GM11168 (cell line): ENCODE measurements at regions not wholly inside any gene's neighbourhood (a gene's known extent, or its start where the extent isn't known, plus 50 kb on each side); places are given as distances from the start of the nearest gene placed in this dataset.

Experiments
- in situ Hi-C: fragments of 300-500 bp; cut with MboI; formaldehyde crosslinking; loops from one replicate; pipeline ENCODE4 v1.12.0; 2022; ENCODE audit warnings: low sequenced_read_pairs; ENCODE audit not compliant: unreplicated experiment

DNA sequence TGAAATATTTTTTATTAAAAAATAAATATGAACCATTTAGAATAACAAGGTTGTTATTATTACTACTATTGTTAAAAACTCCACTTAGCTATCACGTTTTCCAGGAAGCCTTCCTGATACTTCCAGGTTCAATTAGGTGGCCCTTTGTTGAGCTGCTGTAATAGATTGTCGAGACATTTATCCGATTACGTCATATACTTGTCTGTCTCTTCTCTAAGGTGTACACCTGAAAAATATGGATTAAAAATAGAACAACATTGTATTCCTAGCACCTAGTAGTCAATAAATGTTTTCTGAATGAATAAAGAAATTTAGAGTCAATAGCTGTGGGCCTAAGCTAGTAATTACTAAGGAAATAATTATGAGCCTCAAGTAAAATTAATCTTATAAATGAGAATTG is 359.6 kb downstream of the RNF144B start:
- in situ Hi-C loops = no loop called here

DNA sequence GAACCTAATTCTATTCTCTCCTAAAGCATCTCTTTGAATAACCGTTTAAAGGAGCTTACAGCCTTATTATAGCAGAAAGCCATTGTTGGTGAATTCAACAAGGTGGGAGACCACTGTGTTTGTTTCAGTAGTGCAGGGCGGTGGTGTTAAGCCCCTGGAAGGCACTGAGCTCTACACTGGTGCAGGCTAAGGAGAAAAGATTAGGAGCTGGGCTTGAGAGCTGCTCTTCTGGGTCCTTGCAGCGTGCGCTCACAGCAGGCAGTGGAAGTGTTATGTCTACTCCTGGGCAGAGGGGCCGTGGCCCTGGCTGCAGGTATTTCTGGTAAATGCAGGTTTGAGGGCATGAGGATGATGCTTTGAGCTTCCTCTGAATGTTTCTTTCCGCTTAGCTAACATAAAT is 361.2 kb downstream of the RNF144B start:
- in situ Hi-C loops = no loop called here

DNA sequence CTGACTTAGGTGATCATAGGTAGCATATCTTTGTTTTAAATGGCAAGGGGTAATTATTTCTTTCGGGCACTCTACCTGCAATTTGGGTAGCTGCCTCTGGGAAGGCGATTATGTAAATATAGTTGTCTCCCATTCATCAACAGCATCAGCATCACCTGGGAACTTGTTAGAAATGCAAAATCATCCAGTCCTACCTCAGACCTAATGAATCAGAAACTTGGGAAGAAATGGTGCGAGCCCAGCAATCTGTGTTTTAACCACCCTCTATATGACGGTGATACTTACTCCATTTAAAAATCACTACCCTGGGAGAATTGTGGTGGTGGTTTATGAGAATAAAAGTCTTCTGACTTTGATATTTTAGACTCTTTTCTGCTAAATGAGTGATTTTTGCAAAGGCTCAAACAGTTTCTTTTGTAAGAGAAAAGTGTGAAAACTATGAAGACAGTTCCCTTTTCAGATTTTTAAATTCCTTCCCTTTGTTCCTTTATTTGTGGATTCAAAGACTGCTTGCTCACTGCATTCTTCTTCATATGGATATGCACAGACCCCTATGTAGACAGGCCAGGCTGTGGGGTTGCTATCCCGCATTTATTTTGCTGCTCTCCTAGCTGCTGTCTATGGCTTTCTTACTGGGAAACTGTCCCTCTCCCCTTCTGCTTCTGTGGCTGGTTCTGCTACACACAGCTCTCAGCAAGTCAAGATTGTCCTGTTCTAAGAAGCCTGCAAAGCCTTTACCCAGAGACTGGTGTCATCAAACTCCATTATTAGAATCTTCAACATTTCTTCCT is 365.3 kb downstream of the RNF144B start:
- in situ Hi-C loops = no loop called here

DNA sequence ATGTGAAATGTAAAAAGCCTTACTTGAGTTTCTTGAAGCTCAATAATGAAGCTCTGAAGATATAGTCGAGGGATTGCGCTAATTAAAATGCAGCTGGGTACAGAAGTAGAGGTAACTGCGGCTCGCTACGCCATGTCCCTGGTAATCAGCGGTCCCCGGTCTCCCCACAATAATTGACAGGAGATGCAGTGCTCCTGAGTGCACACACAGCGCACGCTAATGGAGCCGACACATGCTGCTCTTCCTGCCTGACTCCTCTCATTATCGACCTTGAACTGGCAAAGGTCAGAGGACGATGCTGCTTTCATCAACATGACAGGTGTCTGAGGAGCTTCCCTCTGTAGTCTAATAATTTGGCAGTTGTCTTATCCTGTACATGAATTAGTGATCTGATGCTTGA is 365.9 kb downstream of the RNF144B start:
- in situ Hi-C loops = no loop called here

DNA sequence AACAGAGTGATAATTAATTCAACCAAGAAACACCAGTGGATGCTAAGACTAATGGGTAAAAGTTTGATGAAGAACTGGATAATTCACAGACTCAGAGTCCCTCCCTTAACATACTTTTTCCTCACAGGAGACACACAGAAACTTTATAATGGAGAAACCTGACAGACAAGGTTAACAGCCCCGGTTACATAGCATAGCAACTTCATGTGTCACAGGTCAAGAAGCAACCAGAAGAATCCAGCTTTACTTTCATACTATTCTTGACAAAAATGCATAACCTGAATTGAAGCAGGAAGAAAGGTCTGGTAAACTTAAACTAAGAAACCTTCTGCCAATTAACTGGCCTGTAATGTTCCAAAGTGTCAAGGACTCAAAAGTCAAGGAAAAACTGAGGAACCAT is 375.9 kb downstream of the RNF144B start:
- in situ Hi-C loops = no loop called here

DNA sequence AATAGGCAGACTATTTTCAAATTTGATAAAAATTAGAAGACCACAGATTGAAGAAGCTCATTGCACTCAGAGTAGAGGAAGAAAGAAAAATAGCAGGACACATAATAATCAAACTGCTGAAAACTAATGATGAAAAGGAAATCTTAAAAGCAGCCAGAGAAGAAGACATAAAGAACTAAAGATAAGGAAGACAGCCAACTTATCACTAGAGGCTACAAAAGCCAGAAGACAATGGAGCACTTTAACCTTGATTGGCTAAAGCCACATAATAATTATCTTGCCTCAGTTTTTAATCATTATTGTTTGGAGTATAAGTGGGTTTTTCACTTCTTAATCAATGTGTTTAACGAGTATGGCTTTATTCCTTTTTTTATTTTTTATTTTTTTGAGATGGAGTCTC is 397.6 kb downstream of the RNF144B start:
- in situ Hi-C loops = no loop called here

DNA sequence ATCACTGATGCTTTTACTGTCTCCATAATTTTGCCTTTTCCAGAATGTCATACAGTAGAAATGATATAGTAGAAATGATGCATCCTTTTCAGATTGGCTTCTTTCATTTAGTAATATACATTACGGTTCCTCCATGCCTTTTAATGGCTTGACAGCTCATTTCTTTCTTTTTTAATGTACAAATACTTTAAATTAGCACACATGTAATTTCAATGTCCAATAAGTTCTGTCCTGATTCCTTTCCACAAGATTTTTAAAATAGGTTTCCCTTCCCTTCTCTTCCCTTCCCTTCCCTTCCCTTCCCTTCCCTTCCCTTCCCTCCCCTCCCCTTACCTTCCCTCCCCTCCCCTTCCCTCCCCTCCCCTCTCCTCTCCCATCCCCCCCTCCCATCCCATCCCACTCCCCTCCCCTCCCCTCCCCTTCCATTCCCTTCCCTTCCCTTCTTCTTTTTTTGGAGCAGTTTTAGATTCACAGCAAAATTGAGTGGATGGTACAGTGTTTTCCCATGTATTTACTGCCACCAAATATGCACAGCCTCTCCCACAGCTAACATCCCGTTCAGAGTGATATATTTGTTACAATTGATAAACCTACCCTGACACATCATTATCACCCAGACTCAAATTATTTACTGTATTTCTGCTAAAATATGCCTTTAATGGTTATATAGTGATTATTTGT is 398.8 kb downstream of the RNF144B start:
- in situ Hi-C loops = no loop called here

DNA sequence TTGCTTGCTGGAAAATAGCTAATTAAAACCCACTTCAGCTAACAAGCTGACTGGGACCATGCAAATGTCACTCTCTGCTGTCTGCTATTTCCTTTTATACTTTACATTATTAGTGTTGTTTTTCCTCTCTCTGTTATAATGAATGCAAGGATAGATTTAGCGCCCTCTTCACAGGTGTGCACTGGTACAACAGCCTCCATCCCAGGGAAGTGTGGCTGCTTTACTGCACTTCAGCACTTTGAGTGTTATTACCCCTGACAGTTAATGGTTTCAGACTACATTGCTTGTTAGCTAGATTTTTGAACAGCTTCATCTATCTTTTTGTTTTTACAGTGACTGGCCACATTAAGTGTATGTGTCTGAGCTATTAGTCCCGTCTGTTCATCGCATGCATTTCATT is 405.7 kb downstream of the RNF144B start:
- in situ Hi-C loops = no loop called here

DNA sequence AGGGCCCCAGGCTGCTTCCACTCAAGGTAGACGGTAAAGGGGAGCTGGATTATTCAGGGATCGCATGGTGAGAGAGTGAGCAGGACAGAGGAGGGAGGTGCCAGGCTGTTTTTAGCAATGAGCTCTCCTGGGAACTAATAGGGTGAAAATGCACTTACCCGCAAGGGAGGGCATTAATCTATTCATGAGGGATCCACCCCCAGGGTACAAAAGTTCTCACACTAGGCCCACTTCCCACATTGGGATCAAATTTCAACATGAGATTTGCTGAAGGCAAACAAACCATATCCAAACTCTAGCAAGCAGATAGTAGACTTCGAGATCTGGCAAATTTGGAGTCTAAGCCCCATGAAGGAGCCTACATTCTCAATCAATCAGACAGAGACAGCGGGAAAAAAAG is 408.6 kb downstream of the RNF144B start:
- in situ Hi-C loops = no loop called here

DNA sequence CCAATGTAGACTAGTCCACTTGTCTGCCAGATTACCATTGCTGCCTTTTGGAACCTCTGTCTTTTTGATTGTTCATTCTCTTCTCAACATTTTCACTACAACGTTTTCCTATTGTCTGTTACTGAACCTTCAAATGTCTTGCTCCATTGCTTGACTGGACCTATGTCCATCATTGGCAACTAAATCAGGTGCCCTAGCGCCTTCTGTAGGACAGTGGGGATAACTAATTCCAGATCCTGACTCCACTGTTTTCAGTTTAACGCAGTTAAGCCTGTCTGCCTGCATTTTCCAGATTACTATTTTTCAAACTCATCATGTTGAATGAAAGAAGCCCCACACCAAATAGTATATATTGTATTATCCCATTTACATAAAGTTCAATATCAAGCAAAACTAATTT is 433.6 kb downstream of the RNF144B start:
- in situ Hi-C loops = no loop called here

DNA sequence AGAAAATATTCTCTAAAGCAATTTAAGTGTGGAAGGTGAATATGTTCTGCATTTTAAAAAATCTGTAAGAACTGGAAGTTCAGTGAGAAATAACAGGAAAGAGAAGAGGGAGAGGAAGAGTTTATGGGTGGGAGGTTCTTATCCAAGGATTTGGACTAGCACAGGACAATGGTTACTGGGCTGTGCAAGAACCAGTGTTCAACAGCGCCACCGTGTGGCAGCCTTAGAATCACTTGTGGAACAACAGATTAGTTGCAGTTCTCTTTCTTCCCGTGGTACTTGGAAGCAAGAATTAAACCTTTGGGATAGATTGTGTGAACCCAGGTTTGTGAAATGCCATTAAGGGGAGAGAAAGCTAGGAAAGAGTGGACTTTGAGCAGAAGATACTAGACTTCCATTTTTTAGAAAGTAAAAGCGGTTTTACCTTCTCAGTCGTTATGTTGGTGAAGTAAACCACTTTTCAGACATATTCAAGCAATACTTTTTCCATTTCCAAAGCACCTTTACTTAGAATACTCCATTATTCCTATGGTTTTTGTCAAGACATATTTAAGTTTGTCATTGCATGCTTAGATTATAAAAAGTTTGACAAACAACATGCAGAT is 436.7 kb downstream of the RNF144B start:
- in situ Hi-C loops = no loop called here

DNA sequence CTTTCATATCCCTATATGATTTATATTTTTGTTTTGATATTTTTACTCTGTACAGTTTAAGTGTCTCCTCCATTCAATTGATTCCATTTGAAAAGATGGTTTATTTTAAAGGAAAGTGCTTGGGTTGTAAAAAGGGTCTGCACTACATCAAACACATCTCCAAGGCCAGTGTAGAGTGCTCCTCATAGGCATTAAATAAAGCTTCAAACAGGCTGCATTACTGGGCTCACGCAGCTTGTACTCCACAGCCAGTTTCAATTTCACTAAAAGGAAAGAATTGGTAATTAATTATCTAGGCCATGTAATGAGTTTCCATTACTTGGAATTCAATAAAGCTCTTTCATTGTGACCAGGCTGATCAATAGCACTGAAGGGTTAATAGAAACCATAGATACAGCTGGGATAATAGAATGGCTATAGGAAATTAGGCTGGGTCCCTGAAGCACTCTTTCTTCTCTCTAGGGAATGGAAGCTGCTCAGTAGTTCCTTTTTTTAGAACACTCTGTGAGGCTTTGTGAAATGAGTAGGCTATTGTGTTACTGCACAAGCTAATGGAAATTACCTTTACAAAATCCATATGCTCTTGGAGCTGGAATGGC is 442.2 kb downstream of the RNF144B start:
- in situ Hi-C loops = no loop called here

DNA sequence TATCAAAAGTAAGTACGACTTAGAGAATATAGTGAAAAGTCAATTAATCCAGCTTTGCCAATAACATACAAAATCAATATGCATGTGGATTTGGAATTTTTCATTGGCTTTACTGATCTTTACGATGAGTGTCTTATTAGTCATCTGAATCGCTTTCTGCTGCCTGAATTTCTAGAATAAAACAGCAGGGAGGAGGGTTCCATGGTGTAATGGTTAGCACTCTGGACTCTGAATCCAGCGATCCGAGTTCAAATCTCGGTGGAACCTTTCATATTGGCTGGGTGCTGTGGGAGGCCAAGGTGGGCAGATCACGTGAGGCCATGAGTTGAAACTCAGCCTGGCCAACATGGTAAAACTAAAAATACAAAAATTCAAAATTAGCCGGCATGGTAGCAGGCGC is 448.8 kb downstream of the RNF144B start:
- in situ Hi-C loops = no loop called here

DNA sequence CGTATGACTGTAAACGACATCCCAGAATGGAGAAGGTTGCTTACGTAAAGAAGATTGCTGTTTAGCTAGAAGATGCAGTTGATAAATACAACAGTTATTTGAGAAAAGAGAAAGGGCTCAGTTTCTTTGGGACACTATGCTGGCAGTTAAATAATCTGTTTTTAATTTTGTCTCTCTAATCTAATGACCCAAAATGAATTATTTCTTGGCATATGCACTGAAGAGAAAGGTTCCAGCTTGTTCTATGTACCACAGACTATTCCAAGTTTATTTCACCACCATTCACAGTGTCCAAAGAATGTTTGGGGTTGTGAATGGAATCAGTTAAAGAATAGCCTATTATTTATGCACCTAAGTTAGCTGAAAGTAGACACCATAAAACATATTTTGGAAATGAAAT is 449.9 kb downstream of the RNF144B start:
- in situ Hi-C loops = no loop called here

DNA sequence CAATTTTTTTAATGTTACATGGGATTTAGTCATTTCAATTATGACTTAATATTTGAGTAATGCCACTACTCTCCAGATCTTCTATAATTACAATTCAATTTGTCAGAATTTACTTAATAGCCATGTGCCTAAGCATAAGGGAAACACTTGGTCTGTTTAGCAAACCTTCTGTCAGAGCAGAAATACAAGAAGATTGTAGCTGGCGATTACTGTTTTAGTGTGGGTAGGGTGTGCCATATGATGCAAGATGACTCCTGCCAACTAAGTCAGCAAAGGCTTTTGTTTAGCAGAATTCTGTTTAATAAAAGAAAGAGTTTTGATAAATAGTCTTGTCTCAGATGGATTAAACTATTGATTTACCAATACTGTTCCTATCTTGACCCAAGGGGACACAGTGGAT is 455.4 kb downstream of the RNF144B start:
- in situ Hi-C loops = no loop called here

DNA sequence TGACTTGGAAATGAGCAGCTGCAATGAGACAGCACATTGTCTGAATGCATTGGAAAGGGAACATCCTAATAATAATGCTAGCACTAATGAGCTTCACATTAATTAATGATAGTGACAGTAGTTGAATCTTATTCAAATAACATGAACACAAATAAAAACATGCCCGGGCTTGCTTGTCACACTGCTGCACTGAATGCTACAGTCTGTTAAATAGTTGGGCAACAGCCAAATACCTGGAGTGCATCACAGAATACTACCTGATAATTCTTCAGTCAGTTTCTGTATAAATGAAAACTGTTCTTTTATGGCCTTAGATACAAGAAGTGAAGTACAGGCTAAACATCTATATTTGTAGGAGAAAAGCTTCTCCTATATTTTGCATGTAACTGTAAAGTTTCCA is 458.7 kb downstream of the RNF144B start:
- in situ Hi-C loops = no loop called here

DNA sequence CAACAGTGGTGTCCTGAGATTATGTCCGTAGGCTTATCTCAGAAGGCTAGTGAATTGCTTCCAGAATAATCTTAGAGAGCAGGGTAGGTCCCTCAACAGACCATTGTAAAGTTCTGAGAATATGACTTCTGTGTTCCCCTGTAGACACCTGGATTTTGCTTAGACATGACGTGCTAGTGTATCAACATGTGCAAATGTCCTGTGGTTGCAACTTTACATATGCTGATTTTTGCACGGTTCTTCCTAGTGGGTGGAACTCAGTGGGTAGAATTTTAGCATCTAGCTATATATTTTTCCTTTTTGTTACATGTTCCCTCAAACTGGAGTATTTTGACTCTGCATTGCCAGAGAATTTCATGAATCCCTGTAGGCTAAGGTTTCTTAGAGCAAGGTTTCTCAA is 459.2 kb downstream of the RNF144B start:
- in situ Hi-C loops = no loop called here

DNA sequence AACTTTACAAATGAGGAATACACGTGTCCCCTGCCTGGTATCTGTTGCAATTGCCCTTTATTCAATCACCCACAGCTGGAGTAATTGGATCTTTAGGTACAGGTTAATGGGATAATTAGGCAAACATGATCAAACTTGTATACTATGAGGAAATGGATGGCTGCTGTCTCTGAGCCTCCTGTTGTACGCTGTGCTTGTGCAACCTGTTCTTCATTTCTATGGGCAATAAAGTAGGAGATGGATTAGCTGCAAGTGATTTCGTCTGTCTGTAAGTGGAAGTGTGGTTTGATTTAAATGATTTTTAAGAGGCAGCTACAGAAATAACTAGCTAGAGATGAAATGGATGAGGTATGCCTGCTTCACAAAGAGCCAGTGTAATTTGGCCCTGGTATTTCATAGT is 474.1 kb downstream of the RNF144B start:
- in situ Hi-C loops = no loop called here

DNA sequence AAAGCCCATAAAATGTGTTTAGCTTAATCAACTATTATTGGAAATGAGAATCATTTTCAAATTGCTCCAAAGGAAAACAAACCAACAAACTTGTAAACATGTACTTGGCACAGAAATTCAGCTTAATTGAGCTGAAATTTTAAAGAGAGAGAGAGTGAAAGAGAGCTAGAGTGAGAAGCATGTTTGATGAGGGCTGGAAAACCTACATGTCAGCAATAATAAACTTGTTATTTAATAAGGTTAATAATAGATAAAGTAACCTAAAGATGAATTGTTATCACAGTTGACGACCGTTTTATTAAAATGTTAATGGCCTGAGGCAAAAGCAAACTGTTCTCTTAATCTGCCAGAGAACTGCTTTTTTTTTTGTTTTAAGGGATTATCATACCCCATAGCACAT is 496.1 kb downstream of the RNF144B start:
- in situ Hi-C loops = no loop called here

DNA sequence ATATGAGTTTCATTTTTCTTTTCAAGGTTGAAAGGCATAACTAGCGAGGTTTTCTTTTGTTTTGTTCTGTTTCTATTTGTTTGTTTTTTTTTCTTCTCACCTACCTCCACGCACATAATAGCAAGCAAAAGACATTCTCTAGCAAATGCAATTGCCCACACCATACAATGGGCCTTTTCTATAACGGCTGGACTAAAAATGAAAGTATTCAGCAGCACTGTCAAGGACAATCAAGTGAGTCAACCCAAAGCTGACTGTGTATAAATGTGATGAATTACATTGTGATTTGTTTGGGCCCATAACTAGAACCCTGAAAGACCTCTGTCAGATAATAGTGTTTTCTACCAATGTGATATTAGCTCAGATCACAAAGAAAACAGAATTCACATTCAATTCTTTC is 496.7 kb downstream of the RNF144B start:
- in situ Hi-C loops = no loop called here

DNA sequence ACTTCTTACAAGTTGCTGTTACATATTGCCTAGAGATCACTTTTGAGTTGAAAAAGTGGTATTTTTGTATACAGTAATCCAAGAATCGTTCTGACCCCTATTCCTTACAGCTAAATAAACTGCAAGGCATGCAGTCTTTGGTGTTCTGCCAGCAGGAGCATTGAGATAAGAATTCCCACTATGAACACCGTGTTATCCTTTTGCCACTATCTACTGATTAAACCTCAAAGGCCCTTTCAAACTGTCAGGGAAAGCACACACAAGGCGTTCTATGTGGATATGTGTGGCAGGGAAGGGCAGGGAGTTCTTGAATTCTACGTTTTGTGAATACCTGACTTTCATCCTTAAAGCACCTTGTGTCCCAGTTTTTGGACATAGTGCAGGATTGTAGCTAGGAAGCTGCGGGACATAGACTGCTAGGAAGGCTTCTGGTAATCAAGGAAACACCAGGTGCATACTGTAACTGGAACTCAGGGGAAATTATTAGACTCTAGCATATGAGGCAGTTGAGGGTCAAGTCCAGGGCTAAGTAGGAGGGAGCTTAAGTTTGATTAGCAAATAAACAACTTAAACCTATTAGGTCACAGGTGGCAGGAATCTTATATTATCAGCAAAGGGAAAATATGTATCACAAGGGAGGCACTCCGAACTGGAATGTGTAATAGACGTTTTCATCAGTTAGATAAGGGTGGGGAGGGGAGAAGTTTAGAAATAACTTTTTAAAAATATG is 506.6 kb downstream of the RNF144B start:
- in situ Hi-C loops = no loop called here
